ENCODE measurements at regions not wholly inside any gene's neighbourhood (a gene's known extent, or its start where the extent isn't known, plus 50 kb on each side); places are given as distances from the start of the nearest gene placed in this dataset.

GRCh38 chr1:65503427-65503826 is 83.0 kb downstream of the LEPR start:
- TF ChIP-seq YY1 (IDR thresholded peaks at IDR 0.05): no peak
- no peak for TF ChIP-seq CTCF (IDR thresholded peaks at IDR 0.05; ENCODE audit: low read depth, low read length, missing input control)
- TF ChIP-seq MAX (IDR thresholded peaks at IDR 0.05): no peak
- no peak for TF ChIP-seq SP1 (IDR thresholded peaks at IDR 0.05)
- TF ChIP-seq ATF3 (IDR thresholded peaks at IDR 0.05): no peak
